B cell (primary cell): ENCODE measurements at regions not wholly inside any gene's neighbourhood (a gene's known extent, or its start where the extent isn't known, plus 50 kb on each side); places are given as distances from the start of the nearest gene placed in this dataset.

Experiments used
- ATAC-seq: fragments of 200-7000 bp; cut with Tn5 transposase; one replicate; pipeline ENCODE4 v1.10.0; 2021; ENCODE audit warnings: low read depth, mild to moderate bottlenecking, moderate number of reproducible peaks, moderate library complexity
- CTCF ChIA-PET: fragments of 350-600 bp; sonication (Branson Sonifier 250); formaldehyde crosslinking; loops from one replicate; lab custom pipeline; 2021; ENCODE audit warnings: antibody characterized with exemption, inconsistent platforms; lab: Charles Lee
- POLR2A ChIA-PET: fragments of 350-600 bp; sonication (Branson Sonifier 250); formaldehyde crosslinking; loops from one replicate; lab custom pipeline; 2021; ENCODE audit warnings: antibody characterized with exemption; lab: Charles Lee
- DNase-seq: peaks from one replicate; pipeline ENCODE4 v3.0.0; 2013
- H2AFZ ChIP-seq: 2 replicates; pipeline ENCODE4 v1.6.1; 2012; ENCODE audit warnings: mild to moderate bottlenecking, low read depth, low read length; ENCODE audit not compliant: insufficient read depth, poor library complexity, severe bottlenecking
- H3K27ac ChIP-seq, 2 donors: 1 replicate in 1 of 2; 2 replicates in 1 of 2; pipeline ENCODE4 v1.5.1; 2012 to 2013; ENCODE audit warnings: low read length in 2 of 2, mild to moderate bottlenecking in 2 of 2, moderate library complexity in 1 of 2
- H3K27me3 ChIP-seq, 4 experiments: fragments of 200-600 bp in 1 of 4; sonication (generic) in 1 of 4; replicated peaks in 1 of 4; 1 replicate in 2 of 4; 2 replicates in 2 of 4; pipeline versions ENCODE4 v1.6.1 to v1.7.0; 2013 to 2016; ENCODE audit warnings: low read length in 3 of 4, mild to moderate bottlenecking in 2 of 4, mixed read lengths in 1 of 4, moderate library complexity in 1 of 4; ENCODE audit not compliant: insufficient read depth in 4 of 4, control insufficient read depth in 3 of 4; ENCODE audit errors: control extremely low read depth in 1 of 4
- H3K36me3 ChIP-seq, 2 experiments: replicated peaks in 1 of 2; 1 replicate in 1 of 2; 2 replicates in 1 of 2; pipeline versions ENCODE4 v1.6.1 to v1.7.1; 2013; ENCODE audit warnings: low read length in 1 of 2; ENCODE audit not compliant: insufficient read depth in 2 of 2, control insufficient read depth in 1 of 2; ENCODE audit errors: control extremely low read depth in 1 of 2, extremely low read depth in 1 of 2
- H3K4me1 ChIP-seq, 2 donors: fragments of 200-600 bp in 1 of 2; sonication (generic) in 1 of 2; 1 replicate in 1 of 2; 2 replicates in 1 of 2; pipeline versions ENCODE4 v1.5.1 to v1.6.1; 2013 to 2017; ENCODE audit warnings: low read length in 2 of 2; ENCODE audit not compliant: control insufficient read depth in 2 of 2, insufficient read depth in 2 of 2
- H3K4me2 ChIP-seq: replicated peaks from 2 replicates; pipeline ENCODE3; 2012; ENCODE audit warnings: mild to moderate bottlenecking, low read depth, low read length; ENCODE audit not compliant: poor library complexity, severe bottlenecking
- H3K4me3 ChIP-seq, 5 experiments: fragments of 200-600 bp in 1 of 5; sonication (generic) in 1 of 5; 1 replicate in 3 of 5; 2 replicates in 2 of 5; pipeline versions ENCODE4 v1.5.1 to v1.7.0; 2011 to 2016; ENCODE audit warnings: low read length in 4 of 5, mild to moderate bottlenecking in 4 of 5, low read depth in 2 of 5, control low read depth in 1 of 5, moderate library complexity in 1 of 5; ENCODE audit not compliant: insufficient read depth in 1 of 5; ENCODE audit errors: control extremely low read depth in 1 of 5, extremely low read depth in 1 of 5
- H3K79me2 ChIP-seq: fragments of 200-600 bp; sonication (generic); one replicate; pipeline ENCODE4 v1.6.0; 2016; ENCODE audit warnings: low read length; ENCODE audit not compliant: control insufficient read depth, insufficient read depth
- H3K9ac ChIP-seq: fragments of 200-600 bp; sonication (generic); 2 replicates; pipeline ENCODE4 v1.6.1; 2017; ENCODE audit warnings: mild to moderate bottlenecking, low read length, moderate library complexity
- H3K9me3 ChIP-seq, 3 donors: one replicate each; pipeline versions ENCODE4 v1.6.1 to v1.7.1; 2013; ENCODE audit warnings: low read length in 2 of 3; ENCODE audit not compliant: control insufficient read depth in 2 of 3, insufficient read depth in 1 of 3; ENCODE audit errors: control extremely low read depth in 1 of 3
- H4K20me1 ChIP-seq: 2 replicates; pipeline ENCODE4 v1.6.0; 2012; ENCODE audit warnings: mild to moderate bottlenecking, low read length; ENCODE audit not compliant: insufficient read depth, control insufficient read depth, poor library complexity, severe bottlenecking
- H3K27ac Mint-ChIP-seq: one replicate; pipeline ENCODE4 v1.8.0; 2021; ENCODE audit warnings: mixed read lengths
- H3K27me3 Mint-ChIP-seq: one replicate; pipeline ENCODE4 v1.8.0; 2021; ENCODE audit warnings: mixed read lengths
- H3K4me1 Mint-ChIP-seq: one replicate; pipeline ENCODE4 v1.8.0; 2021; ENCODE audit warnings: mixed read lengths
- H3K4me3 Mint-ChIP-seq: one replicate; pipeline ENCODE4 v1.8.0; 2021; ENCODE audit warnings: mixed read lengths
- H3K9me3 Mint-ChIP-seq: one replicate; pipeline ENCODE4 v1.8.0; 2022; ENCODE audit warnings: mixed read lengths; ENCODE audit not compliant: insufficient read depth
- CTCF ChIP-seq: fragments of 200-600 bp; IDR thresholded peaks from one replicate; pipeline ENCODE4 v1.8.0; 2022; ENCODE audit warnings: antibody characterized with exemption, mild to moderate bottlenecking
- EZH2 ChIP-seq: IDR thresholded peaks from 2 replicates; pipeline ENCODE4 v1.6.1; 2012; ENCODE audit warnings: borderline replicate concordance, low read depth, mild to moderate bottlenecking, moderate library complexity, low read length; ENCODE audit not compliant: insufficient read depth, poor library complexity, severe bottlenecking
- WGBS: methylation state at CpG from one replicate; pipeline ENCODE4 v1.1.5; 2013; ENCODE audit warnings: missing lambda C conversion rate; ENCODE audit not compliant: insufficient coverage; 5-methylcytosine and 5-hydroxymethylcytosine counted together
- intact Hi-C: fragments of 100-400 bp; cut with micrococcal nuclease; formaldehyde crosslinking; loops from one replicate; pipeline ENCODE4 v1.10.0; 2022

GRCh38 chr7:98464558-98464940, 63.7 kb upstream of the BAIAP2L1 start:
- no peaks in the 10 kb centered on the region for H3K79me2 ChIP-seq
- Mint-ChIP-seq H3K4me3 (no peak overlapping the region), H3K27me3 (peaks cover 9% of the 10 kb centered on the region), H3K27ac (no peak overlapping the region), H3K4me1 (no peaks in the 10 kb centered on the region), H3K9me3 (no peaks in the 10 kb centered on the region)
- CTCF ChIA-PET, result no interaction called here
- H3K4me3 ChIP-seq, result no peak overlapping the region
- DNase-seq (no peak), ATAC-seq (no peak)
- intact Hi-C loops, result no loop called here
- no peak overlapping the region for H3K9ac ChIP-seq
- H4K20me1 ChIP-seq, result no peaks in the 10 kb centered on the region
- WGBS, result 88% methylated on average over 4 of the region's 4 CpGs
- H3K4me1 ChIP-seq, result no peaks in the 10 kb centered on the region
- no peak overlapping the region for H3K4me2 ChIP-seq
- no peak overlapping the region for H3K27ac ChIP-seq
- H2AFZ ChIP-seq, result no peak overlapping the region
- H3K36me3 ChIP-seq, result no peaks in the 10 kb centered on the region
- H3K9me3 ChIP-seq, result peaks cover 0 to 12% (median 0%) of the 10 kb centered on the region in 3 donors
- peaks cover 0 to 6% (median 0%) of the 10 kb centered on the region in 4 experiments for H3K27me3 ChIP-seq
- TF ChIP-seq EZH2 (no peak), CTCF (no peak)
- POLR2A ChIA-PET, result no interaction called here

- no peaks in the 10 kb centered on the region for H3K4me1 ChIP-seq
- no peaks in the 10 kb centered on the region for H3K36me3 ChIP-seq
- H3K9me3 Mint-ChIP-seq, result no peaks in the 10 kb centered on the region
- H3K79me2 ChIP-seq, result no peaks in the 10 kb centered on the region
- H4K20me1 ChIP-seq, result no peaks in the 10 kb centered on the region
- no peak overlapping the region for H3K27ac ChIP-seq
- no peak for ATAC-seq
- peaks cover 0 to 8% (median 0%) of the 10 kb centered on the region in 3 donors for H3K9me3 ChIP-seq
- ChIA-PET POLR2A (no interaction called here), CTCF (no interaction called here)
- no peak overlapping the region for H3K27ac Mint-ChIP-seq
- TF ChIP-seq CTCF (no peak), EZH2 (no peak)
- H3K4me3 Mint-ChIP-seq, result no peak overlapping the region
- DNase-seq, result no peak
- no peak overlapping the region for H3K4me2 ChIP-seq
- H3K9ac ChIP-seq, result no peak overlapping the region
- H3K27me3 ChIP-seq, result peaks cover 0 to 1% (median 0%) of the 10 kb centered on the region in 4 experiments
- H2AFZ ChIP-seq, result no peak overlapping the region
- peaks cover 4% of the 10 kb centered on the region for H3K27me3 Mint-ChIP-seq
- H3K4me3 ChIP-seq, result no peak overlapping the region
- 81% methylated on average over 4 of the region's 9 CpGs for WGBS
- no peaks in the 10 kb centered on the region for H3K4me1 Mint-ChIP-seq
- intact Hi-C loops, result no loop called here
Measured at GRCh38 chr7:98463837-98464557, 63.1 kb upstream of the BAIAP2L1 start.
